HAP-1 (cell line): ENCODE measurements at regions not wholly inside any gene's neighbourhood (a gene's known extent, or its start where the extent isn't known, plus 50 kb on each side); places are given as distances from the start of the nearest gene placed in this dataset.
A peak's percentile ranks its signal among the peaks of the same experiment; 100 is the strongest.

Source experiments
- DNase-seq, 2 experiments: peaks; one replicate each; pipeline ENCODE4 v3.0.0-alpha.2; 2016 to 2020; ENCODE audit warnings: low spot score in 2 of 2
- H3K27me3 ChIP-seq: fragments of 250-450 bp; sonication (Bioruptor Pico); 2 replicates; pipeline ENCODE4 v1.5.1; 2020; ENCODE audit warnings: low read depth, mild to moderate bottlenecking, moderate library complexity
- H3K36me3 ChIP-seq: fragments of 250-450 bp; sonication (Bioruptor Pico); replicated peaks from 2 replicates; pipeline ENCODE4 v1.5.1; 2020; ENCODE audit warnings: mild to moderate bottlenecking
- H3K4me1 ChIP-seq: fragments of 250-450 bp; sonication (Bioruptor Pico); 2 replicates; pipeline ENCODE4 v1.5.1; 2020; ENCODE audit warnings: mild to moderate bottlenecking
- H3K4me3 ChIP-seq: fragments of 250-450 bp; sonication (Bioruptor Pico); 2 replicates; pipeline ENCODE4 v1.5.1; 2020; ENCODE audit warnings: mild to moderate bottlenecking, moderate library complexity
- H3K9me3 ChIP-seq: fragments of 250-450 bp; sonication (Bioruptor Pico); 2 replicates; pipeline ENCODE4 v1.5.1; 2020; ENCODE audit warnings: mild to moderate bottlenecking, moderate library complexity
- in situ Hi-C: fragments of 300-500 bp; cut with MboI; formaldehyde crosslinking; loops from 3 replicates; pipeline ENCODE4 v1.14.3; 2020; ENCODE audit warnings: low sequenced_read_pairs, inconsistent platforms, mixed read lengths

GRCh38 chr5:51033215-51033614 lies 350.0 kb upstream of the ISL1 start:
- Histone ChIP-seq H3K36me3 (no peaks in the 10 kb centered on the region), H3K4me3 (no peak overlapping the region), H3K27me3 (no peaks in the 10 kb centered on the region), H3K9me3 (no peaks in the 10 kb centered on the region), H3K4me1 (no peaks in the 10 kb centered on the region)
- in situ Hi-C loops: no loop called here
- no peak for DNase-seq

- Histone ChIP-seq H3K4me3 (no peak overlapping the region), H3K4me1 (no peaks in the 10 kb centered on the region; the same call in 1 of the 2 replicates), H3K27me3 (no peaks in the 10 kb centered on the region), H3K9me3 (no peaks in the 10 kb centered on the region), H3K36me3 (no peaks in the 10 kb centered on the region)
- no peak for DNase-seq
- in situ Hi-C loops: no loop called here
Measured at GRCh38 chr5:51034222-51034901, 348.9 kb upstream of the ISL1 start.

- H3K9me3 ChIP-seq: no peaks in the 10 kb centered on the region
- in situ Hi-C loops: no loop called here
- no peaks in the 10 kb centered on the region for H3K36me3 ChIP-seq
- H3K4me3 ChIP-seq: no peak overlapping the region
- H3K4me1 ChIP-seq: peaks cover 8% of the 10 kb centered on the region
- DNase-seq: peak in 1 of 2 experiments; percentile 53
- H3K27me3 ChIP-seq: no peaks in the 10 kb centered on the region
Measured at GRCh38 chr5:51039424-51040329, 343.6 kb upstream of the ISL1 start.

- in situ Hi-C loops: no loop called here
Measured at GRCh38 chr5:51043745-51044144, 339.5 kb upstream of the ISL1 start.

GRCh38 chr5:51047369-51047768 lies 335.9 kb upstream of the ISL1 start:
- no peaks in the 10 kb centered on the region for H3K36me3 ChIP-seq
- H3K9me3 ChIP-seq: no peaks in the 10 kb centered on the region
- H3K4me1 ChIP-seq: no peaks in the 10 kb centered on the region
- H3K27me3 ChIP-seq: no peaks in the 10 kb centered on the region; the same call in 1 of the 2 replicates
- DNase-seq: no peak
- in situ Hi-C loops: no loop called here
- H3K4me3 ChIP-seq: no peak overlapping the region

More at GRCh38 chr5:51043745-51044144, 339.5 kb upstream of the ISL1 start:
- DNase-seq: no peak
- H3K36me3 ChIP-seq: no peaks in the 10 kb centered on the region
- no peak overlapping the region for H3K4me3 ChIP-seq
- H3K4me1 ChIP-seq: peaks cover 8% of the 10 kb centered on the region
- no peaks in the 10 kb centered on the region for H3K9me3 ChIP-seq
- no peaks in the 10 kb centered on the region; the same call in 1 of the 2 replicates for H3K27me3 ChIP-seq

- no peaks in the 10 kb centered on the region for H3K9me3 ChIP-seq
- no peak for DNase-seq
- no peak overlapping the region for H3K4me3 ChIP-seq
- no peaks in the 10 kb centered on the region for H3K27me3 ChIP-seq
- no peaks in the 10 kb centered on the region for H3K36me3 ChIP-seq
- H3K4me1 ChIP-seq: no peaks in the 10 kb centered on the region
- in situ Hi-C loops: no loop called here
Measured at GRCh38 chr5:51053361-51053760, 329.9 kb upstream of the ISL1 start.

- in situ Hi-C loops: no loop called here
- H3K4me3 ChIP-seq: no peak overlapping the region
- DNase-seq: no peak
- no peaks in the 10 kb centered on the region for H3K4me1 ChIP-seq
- no peaks in the 10 kb centered on the region for H3K27me3 ChIP-seq
- H3K36me3 ChIP-seq: no peaks in the 10 kb centered on the region
- H3K9me3 ChIP-seq: no peaks in the 10 kb centered on the region
Measured at GRCh38 chr5:51060953-51061352, 322.3 kb upstream of the ISL1 start.

- no peaks in the 10 kb centered on the region for H3K9me3 ChIP-seq
- DNase-seq: no peak
- no peak overlapping the region for H3K4me3 ChIP-seq
- in situ Hi-C loops: no loop called here
- no peaks in the 10 kb centered on the region for H3K4me1 ChIP-seq
- H3K27me3 ChIP-seq: no peaks in the 10 kb centered on the region
- H3K36me3 ChIP-seq: no peaks in the 10 kb centered on the region
Measured at GRCh38 chr5:51072937-51073336, 310.3 kb upstream of the ISL1 start.

GRCh38 chr5:51082741-51083140 lies 300.5 kb upstream of the ISL1 start:
- Histone ChIP-seq H3K4me1 (no peaks in the 10 kb centered on the region), H3K4me3 (no peak overlapping the region), H3K36me3 (no peaks in the 10 kb centered on the region), H3K27me3 (no peaks in the 10 kb centered on the region), H3K9me3 (no peaks in the 10 kb centered on the region)
- in situ Hi-C loops: no loop called here
- DNase-seq: no peak

GRCh38 chr5:51091816-51092215 lies 291.4 kb upstream of the ISL1 start:
- H3K27me3 ChIP-seq: no peaks in the 10 kb centered on the region
- H3K4me1 ChIP-seq: no peaks in the 10 kb centered on the region
- no peaks in the 10 kb centered on the region for H3K36me3 ChIP-seq
- H3K9me3 ChIP-seq: no peaks in the 10 kb centered on the region
- DNase-seq: no peak
- in situ Hi-C loops: no loop called here
- no peak overlapping the region for H3K4me3 ChIP-seq

- H3K4me3 ChIP-seq: no peak overlapping the region
- DNase-seq: no peak
- no peaks in the 10 kb centered on the region for H3K36me3 ChIP-seq
- H3K27me3 ChIP-seq: no peaks in the 10 kb centered on the region
- in situ Hi-C loops: no loop called here
- no peaks in the 10 kb centered on the region for H3K9me3 ChIP-seq
- no peaks in the 10 kb centered on the region for H3K4me1 ChIP-seq
Measured at GRCh38 chr5:51095486-51095885, 287.8 kb upstream of the ISL1 start.

- Histone ChIP-seq H3K36me3 (no peaks in the 10 kb centered on the region), H3K27me3 (no peaks in the 10 kb centered on the region), H3K4me3 (no peak overlapping the region), H3K4me1 (no peaks in the 10 kb centered on the region), H3K9me3 (no peaks in the 10 kb centered on the region)
- DNase-seq: no peak
- in situ Hi-C loops: no loop called here
Measured at GRCh38 chr5:51096859-51097258, 286.4 kb upstream of the ISL1 start.

- Histone ChIP-seq H3K36me3 (no peaks in the 10 kb centered on the region), H3K9me3 (no peaks in the 10 kb centered on the region), H3K4me1 (no peaks in the 10 kb centered on the region), H3K27me3 (no peaks in the 10 kb centered on the region), H3K4me3 (no peak overlapping the region)
- in situ Hi-C loops: no loop called here
- DNase-seq: no peak
Measured at GRCh38 chr5:51099173-51099853, 283.9 kb upstream of the ISL1 start.

- Histone ChIP-seq H3K4me3 (no peak overlapping the region), H3K4me1 (no peaks in the 10 kb centered on the region), H3K36me3 (no peaks in the 10 kb centered on the region), H3K27me3 (no peaks in the 10 kb centered on the region; the same call in 1 of the 2 replicates), H3K9me3 (no peaks in the 10 kb centered on the region)
- no peak for DNase-seq
- in situ Hi-C loops: no loop called here
Measured at GRCh38 chr5:51104556-51104955, 278.7 kb upstream of the ISL1 start.
